Left colon (tissue), 2 donors: ENCODE measurements at regions not wholly inside any gene's neighbourhood (a gene's known extent, or its start where the extent isn't known, plus 50 kb on each side); places are given as distances from the start of the nearest gene placed in this dataset.
A peak's percentile ranks its signal among the peaks of the same experiment; 100 is the strongest.

ENCODE experiments used
- ATAC-seq: fragments of 200-7000 bp; cut with Tn5 transposase; one replicate; pipeline ENCODE4 v1.9.1; 2020; ENCODE audit warnings: mild to moderate bottlenecking, moderate library complexity
- DNase-seq, 2 donors: peaks; one replicate each; pipeline ENCODE4 v3.0.0-alpha.2; 2020
- intact Hi-C, 2 donors: fragments of 100-400 bp; cut with DNase I in 1 of 2; cut with micrococcal nuclease in 1 of 2; formaldehyde crosslinking; loops; one replicate each; pipeline versions ENCODE4 v1.11.2 to v1.14.0; 2022; cut with DNase I, micrococcal nuclease
- donor health status: DM: no; HTN: no; CAD: no.
- donor health status: DM: yes; HTN: yes; CAD: no.

- no peak for ATAC-seq
- intact Hi-C loops = no loop called here
- no peak for DNase-seq
These were observed 56.0 kb downstream of the BOD1L2 start for GRCh38 chr18:57202881-57203280.

- intact Hi-C loops = no loop called here
- DNase-seq (no peak), ATAC-seq (no peak)
These were observed 58.8 kb downstream of the BOD1L2 start for GRCh38 chr18:57205641-57206040.

GRCh38 chr18:57207124-57207916 lies 60.4 kb downstream of the BOD1L2 start:
- intact Hi-C loops = no loop called here
- ATAC-seq (no peak), DNase-seq (no peak)

- ATAC-seq (peak; percentile 66), DNase-seq (peak in 1 of 2 donors; percentile 13)
- intact Hi-C loops = no loop called here
These were observed 61.2 kb downstream of the BOD1L2 start for GRCh38 chr18:57208047-57208446.

GRCh38 chr18:57209713-57210106 lies 62.8 kb downstream of the BOD1L2 start:
- intact Hi-C loops = no loop called here
- ATAC-seq (peak; percentile 20), DNase-seq (no peak)

GRCh38 chr18:57210107-57210715 lies 63.3 kb downstream of the BOD1L2 start:
- ATAC-seq = peak; percentile 89
- DNase-seq = peak; percentile 65 to 67
- intact Hi-C loops = no loop called here

GRCh38 chr18:57210716-57211411 lies 64.0 kb downstream of the BOD1L2 start:
- DNase-seq (no peak), ATAC-seq (peak; percentile 82)
- intact Hi-C loops = no loop called here

GRCh38 chr18:57211412-57211750 lies 64.5 kb downstream of the BOD1L2 start:
- ATAC-seq = peak; percentile 27
- DNase-seq = no peak
- intact Hi-C loops = no loop called here

- intact Hi-C loops = no loop called here
- no peak for ATAC-seq
- no peak for DNase-seq
These were observed 64.9 kb downstream of the BOD1L2 start for GRCh38 chr18:57211776-57212175.

- ATAC-seq (no peak), DNase-seq (no peak)
- intact Hi-C loops = no loop called here
These were observed 65.8 kb downstream of the BOD1L2 start for GRCh38 chr18:57212678-57213077.

- intact Hi-C loops = no loop called here
- DNase-seq (no peak), ATAC-seq (no peak)
These were observed 68.1 kb downstream of the BOD1L2 start for GRCh38 chr18:57214976-57215375.

- ATAC-seq (no peak), DNase-seq (no peak)
- intact Hi-C loops = no loop called here
These were observed 71.4 kb downstream of the BOD1L2 start for GRCh38 chr18:57218281-57218680.

GRCh38 chr18:57219964-57220363 lies 73.1 kb downstream of the BOD1L2 start:
- ATAC-seq = no peak
- DNase-seq = no peak
- intact Hi-C loops = no loop called here

GRCh38 chr18:57220480-57220879 lies 73.6 kb downstream of the BOD1L2 start:
- no peak for ATAC-seq
- no peak for DNase-seq
- intact Hi-C loops = no loop called here

- intact Hi-C loops = no loop called here
- ATAC-seq (no peak), DNase-seq (no peak)
These were observed 74.1 kb downstream of the BOD1L2 start for GRCh38 chr18:57220930-57221483.

- intact Hi-C loops = no loop called here
- ATAC-seq (no peak), DNase-seq (no peak)
These were observed 76.4 kb downstream of the BOD1L2 start for GRCh38 chr18:57223144-57223870.

- DNase-seq (no peak), ATAC-seq (no peak)
- intact Hi-C loops = no loop called here
These were observed 84.1 kb downstream of the BOD1L2 start for GRCh38 chr18:57230861-57231585.

- ATAC-seq (no peak), DNase-seq (no peak)
- intact Hi-C loops = no loop called here
These were observed 85.0 kb downstream of the BOD1L2 start for GRCh38 chr18:57231864-57232263.

- no peak for ATAC-seq
- DNase-seq = no peak
These were observed 87.5 kb downstream of the BOD1L2 start for GRCh38 chr18:57234346-57234745.

More at GRCh38 chr18:57234346-57234745, 87.5 kb downstream of the BOD1L2 start:
- intact Hi-C loops = no loop called here
